GM12878 (cell line): ENCODE measurements at regions not wholly inside any gene's neighbourhood (a gene's known extent, or its start where the extent isn't known, plus 50 kb on each side); places are given as distances from the start of the nearest gene placed in this dataset.

ENCODE experiments used
- BRCA1 ChIP-seq: IDR thresholded peaks from 2 replicates; pipeline ENCODE4 v1.6.1; 2011; ENCODE audit warnings: low read depth, low read length, improper control_type of control experiment
- CTCF ChIP-seq, 3 experiments: IDR thresholded peaks in 2 of 3; conservative IDR thresholded peaks in 1 of 3; 2 replicates each; pipeline ENCODE4 v1.5.1; 2011; ENCODE audit warnings: low read depth in 3 of 3, low read length in 3 of 3, mild to moderate bottlenecking in 3 of 3, control low read depth in 2 of 3, moderate library complexity in 2 of 3, inconsistent platforms in 1 of 3, mixed read lengths in 1 of 3; ENCODE audit not compliant: control insufficient read depth in 2 of 3, insufficient read depth in 1 of 3; ENCODE audit errors: extremely low read depth in 1 of 3
- EZH2 ChIP-seq: IDR thresholded peaks from 2 replicates; pipeline ENCODE4 v1.6.1; 2012; ENCODE audit warnings: low read depth, mild to moderate bottlenecking, control low read depth, inconsistent platforms, low read length, borderline replicate concordance; ENCODE audit not compliant: control insufficient read depth
- POLR2A ChIP-seq: IDR thresholded peaks from 2 replicates; pipeline ENCODE4 v1.6.1; 2011; ENCODE audit warnings: low read depth, mild to moderate bottlenecking, low read length
- SIX5 ChIP-seq: IDR thresholded peaks from 2 replicates; pipeline ENCODE4 v1.6.1; 2011; ENCODE audit warnings: mild to moderate bottlenecking, low read depth, low read length, moderate library complexity; ENCODE audit not compliant: severe bottlenecking

GRCh38 chr11:109173504-109173903, 248.5 kb upstream of the C11orf87 start:
- no peak for TF ChIP-seq CTCF (IDR thresholded peaks at IDR 0.05 in 2 of 3, conservative IDR thresholded peaks at IDR 0.05 in 1 of 3; ENCODE audit: control insufficient read depth in 2 of 3, extremely low read depth in 1 of 3, insufficient read depth in 1 of 3, low read depth in 3 of 3, low read length in 3 of 3)
- no peak for TF ChIP-seq POLR2A
- TF ChIP-seq BRCA1, result no peak
- no peak for TF ChIP-seq SIX5
- TF ChIP-seq EZH2, result no peak
